MM.1S (cell line): ENCODE measurements at regions not wholly inside any gene's neighbourhood (a gene's known extent, or its start where the extent isn't known, plus 50 kb on each side); places are given as distances from the start of the nearest gene placed in this dataset.
"Not testable (repeated sequence)": the region's sequence is repeated elsewhere in the genome, so short reads cannot be mapped to it uniquely, and the experiment has no call there.

Experiments used
- DNase-seq: peaks from one replicate; pipeline ENCODE4 v3.0.0-alpha.2; 2015
- H2AFZ ChIP-seq: fragments of 300-600 bp; sonication (generic); 2 replicates; pipeline ENCODE4 v1.6.0; 2016; ENCODE audit warnings: antibody characterized with exemption, low read length
- H3F3A ChIP-seq: fragments of 300-600 bp; sonication (generic); 2 replicates; pipeline ENCODE4 v1.6.1; 2016; ENCODE audit warnings: mild to moderate bottlenecking, antibody characterized with exemption, low read length, moderate library complexity, mixed read lengths; ENCODE audit not compliant: insufficient read depth
- H3K27ac ChIP-seq: fragments of 300-600 bp; sonication (generic); 2 replicates; pipeline ENCODE4 v1.5.1; 2016; ENCODE audit warnings: mild to moderate bottlenecking, low read length
- H3K27me3 ChIP-seq: fragments of 300-600 bp; sonication (generic); replicated peaks from 2 replicates; pipeline ENCODE4 v1.6.0; 2016; ENCODE audit warnings: low read length; ENCODE audit not compliant: insufficient read depth
- H3K36me3 ChIP-seq: fragments of 300-600 bp; sonication (generic); replicated peaks from 2 replicates; pipeline ENCODE4 v1.6.1; 2016; ENCODE audit warnings: mild to moderate bottlenecking, low read length, mixed read lengths; ENCODE audit not compliant: insufficient read depth
- H3K4me1 ChIP-seq: fragments of 300-600 bp; sonication (generic); 2 replicates; pipeline ENCODE4 v1.6.1; 2016; ENCODE audit warnings: low read length, mixed read lengths
- H3K4me2 ChIP-seq: fragments of 300-600 bp; sonication (generic); 2 replicates; pipeline ENCODE4 v1.6.0; 2016; ENCODE audit warnings: low read depth, low read length
- H3K4me3 ChIP-seq: fragments of 300-600 bp; sonication (generic); 2 replicates; pipeline ENCODE4 v1.5.1; 2016; ENCODE audit warnings: low read length, mixed read lengths
- H3K79me2 ChIP-seq: fragments of 300-600 bp; sonication (generic); 2 replicates; pipeline ENCODE4 v1.6.1; 2016; ENCODE audit warnings: mixed run types, low read length, mixed read lengths
- H3K9ac ChIP-seq: fragments of 300-600 bp; sonication (generic); 2 replicates; pipeline ENCODE4 v1.6.1; 2016; ENCODE audit warnings: low read length, mixed read lengths
- H3K9me2 ChIP-seq: fragments of 300-600 bp; sonication (generic); replicated peaks from 2 replicates; pipeline ENCODE4 v1.6.1; 2016; ENCODE audit warnings: mild to moderate bottlenecking, low read length, mixed read lengths; ENCODE audit not compliant: insufficient read depth
- H3K9me3 ChIP-seq: fragments of 300-600 bp; sonication (generic); replicated peaks from 2 replicates; pipeline ENCODE4 v1.6.1; 2016; ENCODE audit warnings: mild to moderate bottlenecking, low read length, mixed read lengths; ENCODE audit not compliant: insufficient read depth
- H4K20me1 ChIP-seq: fragments of 300-600 bp; sonication (generic); 2 replicates; pipeline ENCODE4 v1.6.1; 2016; ENCODE audit warnings: mild to moderate bottlenecking, low read length, moderate library complexity, mixed read lengths; ENCODE audit not compliant: insufficient read depth
- CTCF ChIP-seq: fragments of 300-600 bp; sonication (generic); IDR thresholded peaks from 2 replicates; pipeline ENCODE4 v1.5.1; 2016; ENCODE audit warnings: antibody characterized with exemption, low read length, mixed read lengths
- EZH2 ChIP-seq: fragments of 300-600 bp; sonication (generic); optimal IDR thresholded peaks from 2 replicates; pipeline ENCODE3; 2017; ENCODE audit warnings: low read depth, mild to moderate bottlenecking, antibody characterized with exemption, low read length, mixed read lengths
- EZH2phosphoT487 ChIP-seq: fragments of 300-600 bp; sonication (generic); IDR thresholded peaks from 2 replicates; pipeline ENCODE4 v1.6.1; 2018; ENCODE audit warnings: antibody characterized with exemption, low read length

- Histone ChIP-seq H3F3A (no peaks in the 10 kb centered on the region), H3K9me2 (no peaks in the 10 kb centered on the region), H3K79me2 (no peaks in the 10 kb centered on the region), H3K4me2 (no peak overlapping the region), H3K4me1 (no peaks in the 10 kb centered on the region), H3K4me3 (no peak overlapping the region), H3K9ac (no peak overlapping the region), H3K9me3 (no peaks in the 10 kb centered on the region), H3K27ac (no peak overlapping the region), H4K20me1 (no peaks in the 10 kb centered on the region), H3K36me3 (no peaks in the 10 kb centered on the region), H3K27me3 (no peaks in the 10 kb centered on the region), H2AFZ (no peak overlapping the region)
- DNase-seq, result no peak
- no peak for TF ChIP-seq EZH2
- TF ChIP-seq EZH2phosphoT487, result no peak
- TF ChIP-seq CTCF, result no peak
Measured at GRCh38 chr11:89604281-89604680, 105.8 kb upstream of the TRIM77 start.

DNA sequence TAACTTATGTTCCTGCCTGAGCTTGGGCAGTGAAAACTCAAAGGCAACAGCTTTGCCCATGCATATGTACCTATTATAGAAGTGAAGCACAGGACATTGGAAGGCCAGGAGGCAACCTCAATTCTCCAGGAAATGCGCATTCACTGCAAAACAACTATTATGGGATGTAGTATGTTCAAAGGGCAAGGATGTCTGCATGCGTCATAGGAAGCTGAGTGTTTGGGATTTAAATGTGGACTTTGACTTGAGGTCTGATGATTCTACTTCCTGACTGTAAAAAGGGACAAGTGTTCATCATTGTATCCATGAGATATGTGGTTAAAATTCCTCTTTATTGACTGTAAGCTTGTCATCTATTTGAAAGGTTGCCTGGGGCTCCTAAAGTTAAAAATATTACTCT is 103.3 kb upstream of the TRIM77 start:
- H3K4me2 ChIP-seq, DNase-seq, H3K27me3 ChIP-seq, H3F3A ChIP-seq, H3K9me3 ChIP-seq, H3K36me3 ChIP-seq, H3K9me2 ChIP-seq, H3K27ac ChIP-seq, H3K4me3 ChIP-seq, H3K4me1 ChIP-seq, H3K79me2 ChIP-seq, H3K9ac ChIP-seq, H4K20me1 ChIP-seq, H2AFZ ChIP-seq: not testable (repeated sequence)

DNA sequence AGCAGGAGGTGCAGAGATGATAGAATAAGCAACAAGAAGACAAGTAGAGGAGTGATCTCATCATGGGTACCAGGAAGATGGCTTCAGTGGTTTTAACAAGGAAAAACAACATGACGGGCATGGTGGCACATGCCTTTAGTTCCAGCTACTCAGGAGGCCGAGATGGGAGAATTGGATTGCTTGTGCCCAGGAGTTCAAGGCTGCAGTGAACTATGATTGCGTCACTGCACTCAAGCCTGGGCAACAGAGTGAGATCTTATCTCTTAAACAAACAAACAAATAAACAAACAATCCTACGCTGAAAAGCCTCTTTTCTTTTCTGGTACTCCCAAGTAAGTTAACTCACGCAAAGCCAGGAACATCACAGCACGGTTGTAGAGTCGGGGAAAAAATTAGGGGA is 102.6 kb upstream of the TRIM77 start:
- not testable (repeated sequence) for H3K9ac ChIP-seq, H3K4me1 ChIP-seq, H3K36me3 ChIP-seq, H3K27ac ChIP-seq, DNase-seq, H3K9me2 ChIP-seq, H3K4me3 ChIP-seq, H4K20me1 ChIP-seq, H3K4me2 ChIP-seq, H3K27me3 ChIP-seq, H3F3A ChIP-seq, H3K79me2 ChIP-seq, H3K9me3 ChIP-seq, H2AFZ ChIP-seq

GRCh38 chr11:89608234-89608966 is 101.7 kb upstream of the TRIM77 start:
- Histone ChIP-seq H2AFZ (no peak overlapping the region), H3K4me2 (no peak overlapping the region), H3K4me1 (no peaks in the 10 kb centered on the region), H3K27ac (no peak overlapping the region), H3F3A (no peaks in the 10 kb centered on the region), H3K79me2 (no peaks in the 10 kb centered on the region), H3K9me2 (no peaks in the 10 kb centered on the region), H3K9ac (no peak overlapping the region), H3K27me3 (no peaks in the 10 kb centered on the region), H3K36me3 (no peaks in the 10 kb centered on the region), H4K20me1 (no peaks in the 10 kb centered on the region), H3K4me3 (no peak overlapping the region), H3K9me3 (no peaks in the 10 kb centered on the region)
- TF ChIP-seq EZH2phosphoT487 (no peak), EZH2 (no peak), CTCF (no peak)
- DNase-seq, result no peak
